Neutrophil (primary cell): ENCODE measurements at regions not wholly inside any gene's neighbourhood (a gene's known extent, or its start where the extent isn't known, plus 50 kb on each side); places are given as distances from the start of the nearest gene placed in this dataset.

Experiments used
- H3K27ac ChIP-seq: fragments of 200-600 bp; sonication (generic); 2 replicates; pipeline ENCODE4 v1.5.1; 2016; ENCODE audit warnings: mild to moderate bottlenecking, moderate library complexity
- H3K27me3 ChIP-seq: fragments of 200-600 bp; sonication (generic); 2 replicates; pipeline ENCODE4 v1.6.0; 2016; ENCODE audit warnings: mild to moderate bottlenecking
- H3K36me3 ChIP-seq: fragments of 200-600 bp; sonication (generic); 2 replicates; pipeline ENCODE4 v1.5.1; 2017
- H3K4me1 ChIP-seq, 2 experiments: fragments of 200-600 bp in 1 of 2; sonication (generic) in 1 of 2; 1 replicate in 1 of 2; 2 replicates in 1 of 2; pipeline versions ENCODE4 v1.5.1 to v1.6.1; 2013 to 2016; ENCODE audit warnings: low read depth in 1 of 2, low read length in 1 of 2, mild to moderate bottlenecking in 1 of 2, moderate library complexity in 1 of 2; ENCODE audit not compliant: control insufficient read depth in 1 of 2, insufficient read depth in 1 of 2
- H3K4me3 ChIP-seq, 2 experiments: fragments of 200-600 bp in 1 of 2; sonication (generic) in 1 of 2; 1 replicate in 1 of 2; 2 replicates in 1 of 2; pipeline ENCODE4 v1.5.1; 2013 to 2016; ENCODE audit warnings: low read depth in 1 of 2, low read length in 1 of 2, mild to moderate bottlenecking in 1 of 2, moderate library complexity in 1 of 2
- H3K9me3 ChIP-seq: fragments of 200-600 bp; sonication (generic); 2 replicates; pipeline ENCODE4 v1.5.1; 2016
- TF ChIP-seq, protein P1 (sequence below): fragments of 200-600 bp; sonication (generic); IDR thresholded peaks from 2 replicates; pipeline ENCODE4 v1.5.1; 2016; ENCODE audit warnings: antibody characterized with exemption

GRCh38 chr10:78899996-78900714 lies 168.6 kb upstream of the ZMIZ1 start:
- Histone ChIP-seq H3K9me3 (no peaks in the 10 kb centered on the region), H3K27ac (no peak overlapping the region), H3K4me1 (no peaks in the 10 kb centered on the region), H3K36me3 (no peaks in the 10 kb centered on the region), H3K27me3 (no peaks in the 10 kb centered on the region), H3K4me3 (no peak overlapping the region)
- TF ChIP-seq, protein P1, sequence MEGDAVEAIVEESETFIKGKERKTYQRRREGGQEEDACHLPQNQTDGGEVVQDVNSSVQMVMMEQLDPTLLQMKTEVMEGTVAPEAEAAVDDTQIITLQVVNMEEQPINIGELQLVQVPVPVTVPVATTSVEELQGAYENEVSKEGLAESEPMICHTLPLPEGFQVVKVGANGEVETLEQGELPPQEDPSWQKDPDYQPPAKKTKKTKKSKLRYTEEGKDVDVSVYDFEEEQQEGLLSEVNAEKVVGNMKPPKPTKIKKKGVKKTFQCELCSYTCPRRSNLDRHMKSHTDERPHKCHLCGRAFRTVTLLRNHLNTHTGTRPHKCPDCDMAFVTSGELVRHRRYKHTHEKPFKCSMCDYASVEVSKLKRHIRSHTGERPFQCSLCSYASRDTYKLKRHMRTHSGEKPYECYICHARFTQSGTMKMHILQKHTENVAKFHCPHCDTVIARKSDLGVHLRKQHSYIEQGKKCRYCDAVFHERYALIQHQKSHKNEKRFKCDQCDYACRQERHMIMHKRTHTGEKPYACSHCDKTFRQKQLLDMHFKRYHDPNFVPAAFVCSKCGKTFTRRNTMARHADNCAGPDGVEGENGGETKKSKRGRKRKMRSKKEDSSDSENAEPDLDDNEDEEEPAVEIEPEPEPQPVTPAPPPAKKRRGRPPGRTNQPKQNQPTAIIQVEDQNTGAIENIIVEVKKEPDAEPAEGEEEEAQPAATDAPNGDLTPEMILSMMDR = no peak

DNA sequence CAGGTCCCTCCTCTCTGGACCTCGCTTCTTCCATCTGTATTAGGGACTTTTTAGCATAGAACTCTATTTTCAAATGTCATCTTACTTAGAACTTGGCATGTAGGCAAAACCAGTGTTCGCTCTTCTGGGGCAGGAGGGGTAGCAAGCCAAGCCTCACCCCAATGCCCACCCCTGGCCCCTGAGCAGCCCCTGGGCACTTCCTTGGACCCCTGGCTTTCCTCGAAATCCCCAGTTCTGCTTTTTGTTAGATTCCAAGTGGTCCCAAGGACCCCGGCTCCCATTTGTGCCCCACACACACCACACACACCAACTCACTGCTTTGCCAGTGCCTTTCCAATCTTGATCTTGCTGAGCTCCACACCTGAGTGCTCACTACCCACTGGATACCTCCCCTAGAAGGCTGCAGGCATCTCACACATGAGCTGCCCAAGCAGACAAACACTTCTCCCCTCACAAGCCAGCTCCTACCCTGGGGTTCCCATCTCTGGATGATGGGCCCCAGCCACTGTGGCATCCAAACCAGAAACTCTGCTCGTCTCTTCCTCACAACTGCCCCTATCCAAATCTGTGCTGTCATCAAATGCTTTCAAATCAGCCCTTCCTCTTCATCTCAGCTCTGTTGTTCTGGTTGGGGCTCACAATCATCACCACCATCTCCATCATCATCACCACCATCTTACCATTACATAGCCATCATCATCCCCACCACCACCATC lies 167.9 kb upstream of the ZMIZ1 start:
- Histone ChIP-seq H3K36me3 (no peaks in the 10 kb centered on the region), H3K27me3 (no peaks in the 10 kb centered on the region)
- TF ChIP-seq, protein P1 = no peak

DNA sequence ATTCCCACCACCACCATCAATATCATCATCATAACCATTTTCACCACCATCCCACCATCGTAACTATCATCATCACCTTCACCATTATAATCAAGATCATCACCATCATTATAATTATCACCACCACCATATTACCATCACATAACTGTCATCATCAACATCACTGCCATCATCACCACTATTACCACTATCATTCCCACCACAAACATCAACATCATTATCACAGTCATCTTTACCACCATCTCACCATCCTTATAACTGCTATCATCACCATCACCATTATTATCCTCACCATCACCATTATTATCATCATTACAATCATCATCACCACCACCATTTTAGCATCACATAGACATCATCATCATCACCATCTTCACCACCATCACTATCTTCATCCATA lies 167.1 kb upstream of the ZMIZ1 start:
- TF ChIP-seq, protein P1 = no peak
- no peaks in the 10 kb centered on the region for H3K4me1 ChIP-seq

More for the DNA sequence above, 167.9 kb upstream of the ZMIZ1 start:
- Histone ChIP-seq H3K4me1 (no peaks in the 10 kb centered on the region), H3K4me3 (no peak overlapping the region), H3K9me3 (no peaks in the 10 kb centered on the region), H3K27ac (no peak overlapping the region)

DNA sequence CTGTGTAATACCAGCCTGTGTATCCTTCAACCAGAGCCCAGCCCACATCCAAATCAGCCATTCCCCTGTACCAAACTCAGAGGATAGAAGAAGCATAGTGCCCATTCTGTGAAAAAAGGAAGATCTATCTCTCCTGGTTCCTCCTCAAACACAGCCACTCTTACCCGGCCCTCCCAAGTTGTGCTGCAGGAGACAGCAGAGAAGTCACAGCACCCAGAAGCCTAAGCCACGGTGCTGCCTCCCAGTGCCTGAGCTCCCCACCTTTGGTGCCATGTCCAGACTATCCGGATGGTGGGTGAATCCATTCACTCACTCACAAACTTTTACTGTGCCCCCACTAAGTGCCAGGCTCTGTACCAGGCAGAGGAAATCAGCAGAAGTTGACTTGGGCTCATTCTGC lies 166.0 kb upstream of the ZMIZ1 start:
- Histone ChIP-seq H3K4me3 (no peak overlapping the region), H3K27me3 (no peaks in the 10 kb centered on the region), H3K27ac (no peak overlapping the region), H3K36me3 (no peaks in the 10 kb centered on the region), H3K9me3 (no peaks in the 10 kb centered on the region), H3K4me1 (no peaks in the 10 kb centered on the region)
- TF ChIP-seq, protein P1 = no peak

More for the DNA sequence above, 167.1 kb upstream of the ZMIZ1 start:
- no peak overlapping the region for H3K27ac ChIP-seq
- no peaks in the 10 kb centered on the region for H3K9me3 ChIP-seq
- no peaks in the 10 kb centered on the region for H3K27me3 ChIP-seq
- no peaks in the 10 kb centered on the region for H3K36me3 ChIP-seq
- no peak overlapping the region for H3K4me3 ChIP-seq

- Histone ChIP-seq H3K9me3 (no peaks in the 10 kb centered on the region), H3K27ac (no peak overlapping the region), H3K27me3 (no peaks in the 10 kb centered on the region), H3K4me1 (no peaks in the 10 kb centered on the region), H3K36me3 (no peaks in the 10 kb centered on the region), H3K4me3 (no peak overlapping the region)
- TF ChIP-seq, protein P1 = no peak
Measured at GRCh38 chr10:78903341-78903940, 165.3 kb upstream of the ZMIZ1 start.
